ENCODE measurements at regions not wholly inside any gene's neighbourhood (a gene's known extent, or its start where the extent isn't known, plus 50 kb on each side); places are given as distances from the start of the nearest gene placed in this dataset.

GRCh38 chr4:114368751-114369150 lies 229.9 kb upstream of the UGT8 start:
- no peak for TF ChIP-seq CTCF (IDR thresholded peaks at IDR 0.05; ENCODE audit: low read depth, low read length)
- DNase-seq (ENCODE audit: extremely low read depth, low read depth) = no peak

- no peak for DNase-seq (ENCODE audit: extremely low read depth, low read depth)
- no peak for TF ChIP-seq CTCF (IDR thresholded peaks at IDR 0.05; ENCODE audit: low read depth, low read length)
Measured at GRCh38 chr4:114373508-114373907, 225.1 kb upstream of the UGT8 start.

- DNase-seq (ENCODE audit: extremely low read depth, low read depth) = no peak
- TF ChIP-seq CTCF (IDR thresholded peaks at IDR 0.05; ENCODE audit: low read depth, low read length) = peak; percentile 79
Measured at GRCh38 chr4:114378305-114378903, 220.2 kb upstream of the UGT8 start.

GRCh38 chr4:114383067-114383466 lies 215.5 kb upstream of the UGT8 start:
- TF ChIP-seq CTCF (IDR thresholded peaks at IDR 0.05; ENCODE audit: low read depth, low read length) = no peak
- no peak for DNase-seq (ENCODE audit: extremely low read depth, low read depth)

- peak; percentile 54 for DNase-seq (ENCODE audit: extremely low read depth, low read depth)
- no peak for TF ChIP-seq CTCF (IDR thresholded peaks at IDR 0.05; ENCODE audit: low read depth, low read length)
Measured at GRCh38 chr4:114383721-114384120, 214.9 kb upstream of the UGT8 start.

GRCh38 chr4:114384629-114385028 lies 214.0 kb upstream of the UGT8 start:
- peak; percentile 46 for TF ChIP-seq CTCF (IDR thresholded peaks at IDR 0.05; ENCODE audit: low read depth, low read length)
- DNase-seq (ENCODE audit: extremely low read depth, low read depth) = no peak

- no peak for TF ChIP-seq CTCF (IDR thresholded peaks at IDR 0.05; ENCODE audit: low read depth, low read length)
- no peak for DNase-seq (ENCODE audit: extremely low read depth, low read depth)
Measured at GRCh38 chr4:114385195-114385985, 213.2 kb upstream of the UGT8 start.
